ENCODE measurements at regions not wholly inside any gene's neighbourhood (a gene's known extent, or its start where the extent isn't known, plus 50 kb on each side); places are given as distances from the start of the nearest gene placed in this dataset.

DNA sequence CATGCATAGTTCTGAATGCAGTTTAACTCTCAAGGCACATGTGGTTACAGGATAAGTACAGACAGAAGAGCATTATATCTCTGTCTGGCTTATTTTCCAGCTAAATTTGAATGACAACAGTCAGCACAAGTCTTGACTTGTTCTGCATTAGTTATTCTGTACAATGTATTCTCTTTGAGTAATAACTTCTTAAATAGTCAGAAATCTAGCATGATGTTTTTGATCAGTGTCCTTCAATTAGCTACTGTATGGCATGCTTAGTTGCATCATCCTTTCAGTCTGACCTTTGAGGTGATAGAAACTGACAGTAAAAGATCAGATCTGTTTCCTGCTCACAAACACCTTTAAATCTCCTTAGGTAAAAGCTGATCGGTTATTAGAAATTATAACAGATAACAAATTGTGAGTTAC is 118.1 kb downstream of the ARL4A start:
- no peaks in the 10 kb centered on the region for H3K4me1 ChIP-seq (ENCODE audit: control insufficient read depth in 2 of 2, insufficient read depth in 2 of 2, low read length in 2 of 2)
- POLR2A ChIA-PET, result no interaction called here
- no peaks in the 10 kb centered on the region for H3K36me3 ChIP-seq (ENCODE audit: control insufficient read depth in 2 of 3, insufficient read depth in 3 of 3, low read length in 3 of 3)
- H3K27me3 Mint-ChIP-seq, result peaks cover 0 to 8% (median 3%) of the 10 kb centered on the region in 5 donors
- H3K4me3 Mint-ChIP-seq, result no peak overlapping the region
- CTCF ChIA-PET, result no interaction called here
- no peaks in the 10 kb centered on the region for H3K4me1 Mint-ChIP-seq
- H3K27ac Mint-ChIP-seq, result no peak overlapping the region
- H3K9me3 ChIP-seq (ENCODE audit: control insufficient read depth in 2 of 3, low read length in 3 of 3), result no peaks in the 10 kb centered on the region
- H3K36me3 Mint-ChIP-seq, result no peaks in the 10 kb centered on the region
- no peaks in the 10 kb centered on the region for H3K9me3 Mint-ChIP-seq
- no peak overlapping the region for H3K27ac ChIP-seq (ENCODE audit: low read depth, low read length)
- ATAC-seq (no peak), DNase-seq (no peak)
- no peak overlapping the region for H3K4me3 ChIP-seq (ENCODE audit: low read length)
- intact Hi-C loops (cut with micrococcal nuclease), result no loop called here
- H3K27me3 ChIP-seq (ENCODE audit: control insufficient read depth in 2 of 2, insufficient read depth in 2 of 2, low read length in 2 of 2), result no peaks in the 10 kb centered on the region

DNA sequence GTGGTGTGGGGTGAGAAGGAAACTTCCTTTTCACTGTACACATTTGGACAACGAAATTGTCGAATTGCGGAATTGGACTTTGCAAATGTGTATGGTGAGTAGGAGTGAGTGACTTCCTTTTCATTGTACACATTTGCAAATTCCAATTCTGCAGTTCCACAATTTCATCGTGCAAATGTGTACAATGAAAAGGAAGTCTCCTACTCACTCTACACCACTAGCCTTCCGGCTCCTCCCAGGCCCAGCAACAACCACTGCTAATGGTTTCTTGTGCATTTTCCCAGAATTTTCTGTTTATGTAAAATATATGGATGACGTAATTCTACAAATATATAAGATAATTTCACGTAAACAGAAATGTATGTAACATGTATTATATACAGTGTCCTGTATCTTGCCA is 118.5 kb downstream of the ARL4A start:
- no peak for DNase-seq
- no peaks in the 10 kb centered on the region for H3K27me3 ChIP-seq (ENCODE audit: control insufficient read depth in 2 of 2, insufficient read depth in 2 of 2, low read length in 2 of 2)
- ATAC-seq, result peak; percentile 18
- ChIA-PET POLR2A (no interaction called here), CTCF (no interaction called here)
- no peaks in the 10 kb centered on the region for H3K9me3 ChIP-seq (ENCODE audit: control insufficient read depth in 2 of 3, low read length in 3 of 3)
- H3K36me3 ChIP-seq (ENCODE audit: control insufficient read depth in 2 of 3, insufficient read depth in 3 of 3, low read length in 3 of 3), result no peaks in the 10 kb centered on the region
- H3K4me3 Mint-ChIP-seq, result no peak overlapping the region
- no peaks in the 10 kb centered on the region for H3K4me1 ChIP-seq (ENCODE audit: control insufficient read depth in 2 of 2, insufficient read depth in 2 of 2, low read length in 2 of 2)
- peaks cover 0 to 6% (median 2%) of the 10 kb centered on the region in 5 donors for H3K27me3 Mint-ChIP-seq
- no peaks in the 10 kb centered on the region for H3K9me3 Mint-ChIP-seq
- no peak overlapping the region for H3K4me3 ChIP-seq (ENCODE audit: low read length)
- H3K36me3 Mint-ChIP-seq, result no peaks in the 10 kb centered on the region
- H3K27ac Mint-ChIP-seq, result no peak overlapping the region
- no peaks in the 10 kb centered on the region for H3K4me1 Mint-ChIP-seq
- no peak overlapping the region for H3K27ac ChIP-seq (ENCODE audit: low read depth, low read length)
- intact Hi-C loops (cut with micrococcal nuclease), result no loop called here

DNA sequence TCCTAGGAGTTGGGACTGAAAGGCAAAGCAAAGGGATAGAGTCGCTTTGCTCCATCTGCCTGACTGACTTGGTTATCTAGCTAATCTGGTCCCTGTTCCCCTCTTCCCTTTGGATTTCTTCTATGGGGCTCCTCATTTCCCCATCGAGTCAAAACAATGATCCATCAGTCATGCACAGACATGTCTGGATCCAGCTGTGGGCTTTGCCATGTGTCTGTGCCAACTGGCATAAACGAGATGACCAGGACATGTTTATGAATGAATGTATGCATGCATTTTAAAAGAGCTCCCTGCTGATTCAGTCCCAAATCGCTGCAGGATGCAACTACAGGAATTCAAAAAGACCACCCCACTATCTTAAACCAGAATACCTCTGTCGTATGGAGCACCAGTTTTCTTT is 122.0 kb downstream of the ARL4A start:
- Mint-ChIP-seq H3K36me3 (no peaks in the 10 kb centered on the region), H3K9me3 (peaks cover 0 to 6% (median 2%) of the 10 kb centered on the region in 11 donors), H3K4me3 (no peak overlapping the region), H3K27me3 (peaks cover 0 to 3% (median 0%) of the 10 kb centered on the region in 5 donors), H3K27ac (no peak overlapping the region), H3K4me1 (no peaks in the 10 kb centered on the region)
- ATAC-seq, result no peak
- DNase-seq, result no peak
- H3K27me3 ChIP-seq (ENCODE audit: control insufficient read depth in 2 of 2, insufficient read depth in 2 of 2, low read length in 2 of 2), result no peaks in the 10 kb centered on the region
- CTCF ChIA-PET, result no interaction called here
- no peaks in the 10 kb centered on the region for H3K36me3 ChIP-seq (ENCODE audit: control insufficient read depth in 2 of 3, insufficient read depth in 3 of 3, low read length in 3 of 3)
- H3K9me3 ChIP-seq (ENCODE audit: control insufficient read depth in 2 of 3, low read length in 3 of 3), result no peaks in the 10 kb centered on the region
- intact Hi-C loops (cut with micrococcal nuclease), result no loop called here
- H3K4me3 ChIP-seq (ENCODE audit: low read length), result no peak overlapping the region
- POLR2A ChIA-PET, result no interaction called here
- no peaks in the 10 kb centered on the region for H3K4me1 ChIP-seq (ENCODE audit: control insufficient read depth in 2 of 2, insufficient read depth in 2 of 2, low read length in 2 of 2)
- H3K27ac ChIP-seq (ENCODE audit: low read depth, low read length), result no peak overlapping the region

DNA sequence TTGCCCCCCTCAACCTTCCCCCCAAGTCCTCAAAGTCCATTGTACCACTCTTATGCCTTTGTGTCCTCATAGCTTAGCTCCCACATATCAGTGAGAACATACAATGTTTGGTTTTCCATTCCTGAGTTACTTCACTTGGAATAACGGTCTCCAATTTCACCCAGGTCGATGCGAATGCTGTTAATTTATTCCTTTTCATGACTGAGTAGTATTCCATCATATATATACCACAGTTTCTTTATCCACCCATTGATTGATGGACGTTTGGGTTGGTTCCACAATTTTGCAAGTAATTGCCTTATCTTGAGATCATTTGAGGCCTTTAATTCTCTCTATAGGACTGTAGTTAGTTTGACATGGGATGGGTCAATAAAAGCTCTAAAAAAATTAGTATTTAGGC is 124.7 kb downstream of the ARL4A start:
- no peak overlapping the region for H3K27ac Mint-ChIP-seq
- POLR2A ChIA-PET, result no interaction called here
- no peak for ATAC-seq

DNA sequence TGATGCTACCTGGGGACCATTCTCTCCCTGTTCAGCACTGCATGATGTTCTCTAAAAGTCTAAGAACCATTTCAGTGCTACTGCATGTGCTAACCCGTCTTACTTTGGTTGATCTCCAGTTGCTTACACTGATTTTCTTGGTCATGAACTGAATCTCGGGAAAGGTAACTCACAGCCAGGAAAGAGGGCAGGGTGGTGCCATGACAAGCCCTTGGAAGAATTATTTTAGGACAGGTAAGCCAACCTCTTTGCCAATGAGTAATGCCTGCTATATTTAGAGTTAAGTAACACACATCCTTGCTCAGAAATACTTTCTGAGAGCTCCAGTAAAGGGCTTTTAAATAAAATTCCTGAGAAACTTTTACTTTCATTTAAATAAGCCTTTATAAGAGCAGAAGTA is 126.7 kb downstream of the ARL4A start:
- Mint-ChIP-seq H3K9me3 (peaks cover 0 to 6% (median 2%) of the 10 kb centered on the region in 11 donors), H3K4me3 (no peak overlapping the region), H3K27me3 (peaks cover 0 to 12% (median 6%) of the 10 kb centered on the region in 5 donors), H3K4me1 (no peaks in the 10 kb centered on the region), H3K36me3 (no peaks in the 10 kb centered on the region), H3K27ac (no peak overlapping the region)
- Histone ChIP-seq H3K27ac (ENCODE audit: low read depth, low read length) (no peak overlapping the region), H3K36me3 (ENCODE audit: control insufficient read depth in 2 of 3, insufficient read depth in 3 of 3, low read length in 3 of 3) (no peaks in the 10 kb centered on the region), H3K9me3 (ENCODE audit: control insufficient read depth in 2 of 3, low read length in 3 of 3) (no peaks in the 10 kb centered on the region), H3K27me3 (ENCODE audit: control insufficient read depth in 2 of 2, insufficient read depth in 2 of 2, low read length in 2 of 2) (peaks cover 0 to 2% of the 10 kb centered on the region in 2 donors), H3K4me3 (ENCODE audit: low read length) (no peak overlapping the region), H3K4me1 (ENCODE audit: control insufficient read depth in 2 of 2, insufficient read depth in 2 of 2, low read length in 2 of 2) (no peaks in the 10 kb centered on the region)
- DNase-seq, result no peak
- ChIA-PET POLR2A (no interaction called here), CTCF (no interaction called here)
- no peak for ATAC-seq
- intact Hi-C loops (cut with micrococcal nuclease), result no loop called here

More for the DNA sequence above, 124.7 kb downstream of the ARL4A start:
- no peak for DNase-seq
- no peak overlapping the region for H3K4me3 Mint-ChIP-seq
- Histone ChIP-seq H3K9me3 (ENCODE audit: control insufficient read depth in 2 of 3, low read length in 3 of 3) (no peaks in the 10 kb centered on the region), H3K27me3 (ENCODE audit: control insufficient read depth in 2 of 2, insufficient read depth in 2 of 2, low read length in 2 of 2) (no peaks in the 10 kb centered on the region), H3K36me3 (ENCODE audit: control insufficient read depth in 2 of 3, insufficient read depth in 3 of 3, low read length in 3 of 3) (no peaks in the 10 kb centered on the region), H3K27ac (ENCODE audit: low read depth, low read length) (no peak overlapping the region), H3K4me1 (ENCODE audit: control insufficient read depth in 2 of 2, insufficient read depth in 2 of 2, low read length in 2 of 2) (no peaks in the 10 kb centered on the region), H3K4me3 (ENCODE audit: low read length) (no peak overlapping the region)
- intact Hi-C loops (cut with micrococcal nuclease), result no loop called here
- peaks cover 0 to 6% (median 2%) of the 10 kb centered on the region in 11 donors for H3K9me3 Mint-ChIP-seq
- H3K27me3 Mint-ChIP-seq, result peaks cover 0 to 4% (median 0%) of the 10 kb centered on the region in 5 donors
- no peaks in the 10 kb centered on the region for H3K36me3 Mint-ChIP-seq
- H3K4me1 Mint-ChIP-seq, result no peaks in the 10 kb centered on the region
- CTCF ChIA-PET, result interaction anchor here (0.6 kb wide), 1 partner anchor 413 kb away, joined by 3 read pairs; no protein-coding TSS in a partner anchor

DNA sequence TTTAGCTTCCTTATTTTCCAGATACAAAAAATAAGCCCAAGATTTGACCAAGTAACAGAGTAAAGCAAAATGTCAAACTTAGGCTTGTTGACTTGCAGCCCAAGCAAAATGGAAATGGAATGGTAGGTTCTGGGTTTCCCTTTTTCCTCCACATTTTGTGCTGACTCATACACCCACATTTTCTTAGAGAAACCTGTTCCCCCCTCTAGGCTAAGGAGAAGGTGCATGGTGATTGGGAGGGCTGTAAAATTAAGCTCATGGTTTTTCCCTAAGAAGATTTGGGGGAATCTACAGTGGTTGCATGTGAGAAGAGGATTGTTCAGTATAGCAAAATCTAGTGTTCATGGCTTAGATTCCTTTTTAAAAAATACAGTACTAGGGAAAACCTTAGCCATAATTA is 127.4 kb downstream of the ARL4A start:
- ATAC-seq (no peak), DNase-seq (no peak)
- no peak overlapping the region for H3K4me3 Mint-ChIP-seq
- Histone ChIP-seq H3K27me3 (ENCODE audit: control insufficient read depth in 2 of 2, insufficient read depth in 2 of 2, low read length in 2 of 2) (peaks cover 0 to 5% of the 10 kb centered on the region in 2 donors), H3K4me1 (ENCODE audit: control insufficient read depth in 2 of 2, insufficient read depth in 2 of 2, low read length in 2 of 2) (no peaks in the 10 kb centered on the region), H3K27ac (ENCODE audit: low read depth, low read length) (no peak overlapping the region), H3K36me3 (ENCODE audit: control insufficient read depth in 2 of 3, insufficient read depth in 3 of 3, low read length in 3 of 3) (no peaks in the 10 kb centered on the region), H3K4me3 (ENCODE audit: low read length) (no peak overlapping the region), H3K9me3 (ENCODE audit: control insufficient read depth in 2 of 3, low read length in 3 of 3) (no peaks in the 10 kb centered on the region)
- peaks cover 0 to 6% (median 2%) of the 10 kb centered on the region in 11 donors for H3K9me3 Mint-ChIP-seq
- POLR2A ChIA-PET, result no interaction called here
- CTCF ChIA-PET, result no interaction called here
- peaks cover 0 to 11% (median 6%) of the 10 kb centered on the region in 5 donors for H3K27me3 Mint-ChIP-seq
- H3K4me1 Mint-ChIP-seq, result no peaks in the 10 kb centered on the region
- intact Hi-C loops (cut with micrococcal nuclease), result no loop called here
- no peak overlapping the region for H3K27ac Mint-ChIP-seq
- H3K36me3 Mint-ChIP-seq, result no peaks in the 10 kb centered on the region

DNA sequence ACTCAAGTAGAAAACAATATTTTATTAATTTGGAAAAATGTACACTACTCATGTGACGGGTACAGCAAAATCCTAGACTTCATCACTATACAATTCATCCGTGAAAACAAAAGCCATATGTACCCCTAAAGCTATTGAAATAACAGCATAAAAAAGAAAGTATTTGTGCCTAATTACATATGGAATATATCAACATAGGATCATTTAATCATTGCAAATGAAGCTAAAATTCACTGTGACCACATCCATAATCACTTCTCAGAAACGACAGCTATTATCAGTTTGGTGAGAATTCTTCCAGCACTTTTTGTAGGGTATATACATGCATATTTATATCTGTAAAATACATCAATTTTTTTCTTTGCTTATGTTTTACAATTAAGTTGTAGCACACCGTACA is 128.0 kb downstream of the ARL4A start:
- ATAC-seq (no peak), DNase-seq (no peak)
- Mint-ChIP-seq H3K27ac (no peak overlapping the region), H3K4me3 (no peak overlapping the region), H3K27me3 (peaks cover 2 to 11% (median 6%) of the 10 kb centered on the region in 5 donors), H3K4me1 (no peaks in the 10 kb centered on the region), H3K36me3 (no peaks in the 10 kb centered on the region), H3K9me3 (peaks cover 0 to 6% (median 2%) of the 10 kb centered on the region in 11 donors)
- no peaks in the 10 kb centered on the region for H3K36me3 ChIP-seq (ENCODE audit: control insufficient read depth in 2 of 3, insufficient read depth in 3 of 3, low read length in 3 of 3)
- POLR2A ChIA-PET, result no interaction called here
- intact Hi-C loops (cut with micrococcal nuclease), result no loop called here
- peaks cover 0 to 5% of the 10 kb centered on the region in 2 donors for H3K27me3 ChIP-seq (ENCODE audit: control insufficient read depth in 2 of 2, insufficient read depth in 2 of 2, low read length in 2 of 2)
- no peaks in the 10 kb centered on the region for H3K4me1 ChIP-seq (ENCODE audit: control insufficient read depth in 2 of 2, insufficient read depth in 2 of 2, low read length in 2 of 2)
- no peak overlapping the region for H3K27ac ChIP-seq (ENCODE audit: low read depth, low read length)
- H3K4me3 ChIP-seq (ENCODE audit: low read length), result no peak overlapping the region
- no peaks in the 10 kb centered on the region for H3K9me3 ChIP-seq (ENCODE audit: control insufficient read depth in 2 of 3, low read length in 3 of 3)
- CTCF ChIA-PET, result no interaction called here
